HFF-Myc (cell line): ENCODE measurements at regions not wholly inside any gene's neighbourhood (a gene's known extent, or its start where the extent isn't known, plus 50 kb on each side); places are given as distances from the start of the nearest gene placed in this dataset.

ENCODE experiments used
- DNase-seq: peaks from one replicate; pipeline ENCODE4 v3.0.0-alpha.2; 2011; ENCODE audit warnings: low read depth; ENCODE audit errors: extremely low read depth
- H3K4me3 ChIP-seq: replicated peaks from 2 replicates; pipeline ENCODE4 v1.5.1; 2011; ENCODE audit warnings: low read depth, mild to moderate bottlenecking, control low read depth, low read length
- TF ChIP-seq, protein P1 (sequence below): IDR thresholded peaks from 2 replicates; pipeline ENCODE4 v1.5.1; 2012; ENCODE audit warnings: mild to moderate bottlenecking, low read depth, low read length, control low read depth; ENCODE audit errors: missing control alignments

- H3K4me3 ChIP-seq = no peak overlapping the region
- TF ChIP-seq, protein P1, sequence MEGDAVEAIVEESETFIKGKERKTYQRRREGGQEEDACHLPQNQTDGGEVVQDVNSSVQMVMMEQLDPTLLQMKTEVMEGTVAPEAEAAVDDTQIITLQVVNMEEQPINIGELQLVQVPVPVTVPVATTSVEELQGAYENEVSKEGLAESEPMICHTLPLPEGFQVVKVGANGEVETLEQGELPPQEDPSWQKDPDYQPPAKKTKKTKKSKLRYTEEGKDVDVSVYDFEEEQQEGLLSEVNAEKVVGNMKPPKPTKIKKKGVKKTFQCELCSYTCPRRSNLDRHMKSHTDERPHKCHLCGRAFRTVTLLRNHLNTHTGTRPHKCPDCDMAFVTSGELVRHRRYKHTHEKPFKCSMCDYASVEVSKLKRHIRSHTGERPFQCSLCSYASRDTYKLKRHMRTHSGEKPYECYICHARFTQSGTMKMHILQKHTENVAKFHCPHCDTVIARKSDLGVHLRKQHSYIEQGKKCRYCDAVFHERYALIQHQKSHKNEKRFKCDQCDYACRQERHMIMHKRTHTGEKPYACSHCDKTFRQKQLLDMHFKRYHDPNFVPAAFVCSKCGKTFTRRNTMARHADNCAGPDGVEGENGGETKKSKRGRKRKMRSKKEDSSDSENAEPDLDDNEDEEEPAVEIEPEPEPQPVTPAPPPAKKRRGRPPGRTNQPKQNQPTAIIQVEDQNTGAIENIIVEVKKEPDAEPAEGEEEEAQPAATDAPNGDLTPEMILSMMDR = peak; percentile 20
- DNase-seq = no peak
These were observed 63.1 kb upstream of the HPCAL1 start for GRCh38 chr2:10239561-10239967.

- TF ChIP-seq, protein P1 = no peak
- no peak for DNase-seq
- no peak overlapping the region for H3K4me3 ChIP-seq
These were observed 62.5 kb upstream of the HPCAL1 start for GRCh38 chr2:10240161-10240681.

DNA sequence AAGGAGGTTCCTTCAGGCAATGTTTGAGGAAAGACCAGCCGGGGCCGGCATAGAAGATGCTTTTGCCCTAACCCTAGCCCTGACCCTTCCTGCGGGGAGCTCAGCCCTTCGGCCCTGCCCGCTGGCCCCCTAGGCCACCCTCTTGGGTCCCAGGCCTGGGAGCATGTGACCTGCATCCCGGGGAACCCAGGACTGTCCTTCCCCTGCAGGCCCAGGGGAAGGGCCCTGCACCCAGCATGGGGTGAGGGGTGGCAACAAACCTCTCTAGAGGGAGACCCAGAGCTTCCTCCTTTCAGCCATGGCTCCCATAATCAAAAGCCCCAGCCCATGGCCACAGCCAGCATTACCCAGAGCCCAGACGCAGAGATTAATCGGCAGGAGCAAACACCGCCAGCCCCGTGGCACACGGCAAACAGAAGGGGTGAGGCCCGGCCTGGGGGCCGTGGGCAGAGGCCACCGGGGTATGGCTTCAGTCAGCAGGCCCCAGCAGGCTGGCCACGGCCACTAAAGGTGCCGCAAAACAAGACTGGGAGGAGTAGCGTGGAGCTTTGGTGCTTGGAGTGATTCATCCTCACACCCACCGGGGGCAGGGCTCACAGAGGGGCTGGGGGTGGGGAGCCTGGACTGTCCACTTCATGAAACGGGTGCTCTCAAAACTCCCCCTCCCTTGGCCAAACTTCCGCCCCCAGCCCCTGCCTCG lies 61.6 kb upstream of the HPCAL1 start:
- no peak overlapping the region for H3K4me3 ChIP-seq
- no peak for DNase-seq
- TF ChIP-seq, protein P1 = no peak

DNA sequence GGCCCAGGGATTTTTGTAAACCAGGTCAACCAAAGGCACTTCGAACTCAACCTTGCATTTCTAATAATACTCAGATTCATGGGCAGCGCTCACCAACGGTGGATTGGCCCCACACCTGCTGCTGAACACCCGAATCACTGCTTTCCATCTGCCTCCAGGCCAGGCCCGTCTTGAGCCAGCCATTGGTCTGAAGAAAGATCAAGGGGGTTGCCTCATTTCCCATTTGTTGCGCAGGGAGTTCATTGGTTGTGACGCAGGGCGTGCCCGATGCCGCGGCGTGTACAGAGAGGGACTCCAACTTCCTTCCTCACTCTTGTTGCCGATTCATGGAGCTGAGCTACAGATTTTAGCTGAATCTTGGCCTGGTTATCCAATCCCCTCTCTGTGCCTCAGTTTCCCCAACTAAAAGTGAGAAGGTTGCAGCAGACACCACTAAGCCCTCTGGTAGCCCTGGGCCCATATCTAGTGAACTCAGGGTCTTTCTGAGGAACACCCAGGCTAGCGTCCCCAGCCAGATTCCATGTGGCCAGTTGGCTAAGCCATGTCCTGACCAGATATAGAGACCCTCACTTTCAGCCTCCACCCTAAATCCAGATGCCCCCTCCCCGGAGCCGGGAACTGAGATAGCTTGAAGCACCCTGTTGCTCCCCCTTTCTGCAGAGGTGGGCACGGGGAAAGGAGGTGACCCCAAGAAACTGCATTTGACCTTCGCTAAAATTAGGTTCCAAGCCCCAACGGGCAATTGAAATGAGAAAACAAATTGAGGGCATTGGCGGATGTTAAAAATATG lies 60.9 kb upstream of the HPCAL1 start:
- TF ChIP-seq, protein P1 = no peak
- no peak overlapping the region for H3K4me3 ChIP-seq
- DNase-seq = no peak

DNA sequence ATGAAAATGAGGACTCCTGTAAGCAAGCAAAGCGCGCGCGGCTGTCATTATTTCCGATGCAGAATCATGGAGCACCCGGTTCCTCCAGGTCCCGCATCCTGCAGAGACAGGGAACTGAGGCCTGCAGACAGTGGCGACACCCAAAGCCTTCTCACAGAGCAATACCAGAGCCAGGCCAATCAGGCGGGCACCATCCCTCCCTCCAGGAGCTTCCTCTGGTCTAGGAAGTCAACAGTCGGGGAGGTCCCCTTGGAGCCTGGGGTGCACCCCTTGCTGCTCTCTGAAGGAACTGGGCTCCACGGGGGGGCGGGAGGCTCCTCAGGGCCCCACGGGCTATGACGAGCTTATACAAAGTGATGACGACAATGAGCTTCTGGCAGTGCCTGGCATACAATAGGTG lies 60.3 kb upstream of the HPCAL1 start:
- TF ChIP-seq, protein P1 = no peak
- H3K4me3 ChIP-seq = no peak overlapping the region
- DNase-seq = no peak

GRCh38 chr2:10242998-10243925 lies 59.4 kb upstream of the HPCAL1 start:
- TF ChIP-seq, protein P1 = no peak
- no peak overlapping the region for H3K4me3 ChIP-seq
- DNase-seq = no peak
